T-helper 2 cell treated with Interferon-gamma antibody and Interleukin-4, amounts not matched to agents 100 ng/mL and 5 ng/mL, for 36 hours (primary cell): ENCODE measurements at regions not wholly inside any gene's neighbourhood (a gene's known extent, or its start where the extent isn't known, plus 50 kb on each side); places are given as distances from the start of the nearest gene placed in this dataset.
"Not testable (repeated sequence)": the region's sequence is repeated elsewhere in the genome, so short reads cannot be mapped to it uniquely, and the experiment has no call there.

Source experiments
- intact Hi-C: fragments of 100-400 bp; cut with micrococcal nuclease; formaldehyde crosslinking; loops from one replicate; pipeline ENCODE4 v1.15.1; 2023

DNA sequence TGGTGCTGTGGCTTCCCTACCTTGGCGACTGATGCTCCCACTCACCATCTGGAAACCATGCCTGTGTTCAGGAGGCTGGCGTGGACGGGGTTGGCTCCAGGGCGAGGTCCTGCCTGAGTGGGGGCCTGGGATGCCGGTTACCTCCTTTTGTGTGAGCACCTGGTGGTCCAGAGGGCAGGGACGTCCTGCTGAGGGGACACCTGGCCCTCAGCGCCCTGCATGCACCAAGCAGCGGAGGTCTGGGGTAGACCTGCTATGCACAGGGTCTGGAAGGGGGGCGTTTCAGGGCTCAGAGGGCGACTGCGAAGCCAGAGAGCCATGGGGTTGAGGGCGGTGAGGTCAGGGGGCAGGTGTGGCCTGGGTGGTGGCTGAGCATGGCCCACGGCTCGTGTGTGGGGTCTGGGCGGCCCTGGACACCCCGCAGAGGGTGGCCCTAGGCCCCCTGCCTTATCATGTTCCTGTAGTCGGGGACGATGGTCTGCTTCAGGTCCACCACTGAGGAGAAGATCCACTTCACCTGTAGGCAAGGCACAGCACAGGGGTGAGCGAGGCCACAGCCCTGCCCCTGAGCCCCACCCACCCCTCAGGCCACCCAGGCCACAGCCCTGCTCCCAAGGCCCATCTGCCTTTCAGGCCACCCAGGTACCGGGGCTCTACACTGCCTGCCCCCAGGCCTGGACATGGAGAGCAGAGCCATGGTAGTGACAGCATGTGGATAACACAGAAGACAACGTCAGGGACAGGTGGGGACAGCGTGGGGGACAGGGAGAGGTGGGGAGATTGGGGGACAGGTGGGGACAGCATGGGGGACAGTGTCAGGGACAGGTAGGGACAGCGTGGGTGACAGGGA lies 95.3 kb downstream of the TMEM121 start:
- intact Hi-C loops, result not testable (repeated sequence)

DNA sequence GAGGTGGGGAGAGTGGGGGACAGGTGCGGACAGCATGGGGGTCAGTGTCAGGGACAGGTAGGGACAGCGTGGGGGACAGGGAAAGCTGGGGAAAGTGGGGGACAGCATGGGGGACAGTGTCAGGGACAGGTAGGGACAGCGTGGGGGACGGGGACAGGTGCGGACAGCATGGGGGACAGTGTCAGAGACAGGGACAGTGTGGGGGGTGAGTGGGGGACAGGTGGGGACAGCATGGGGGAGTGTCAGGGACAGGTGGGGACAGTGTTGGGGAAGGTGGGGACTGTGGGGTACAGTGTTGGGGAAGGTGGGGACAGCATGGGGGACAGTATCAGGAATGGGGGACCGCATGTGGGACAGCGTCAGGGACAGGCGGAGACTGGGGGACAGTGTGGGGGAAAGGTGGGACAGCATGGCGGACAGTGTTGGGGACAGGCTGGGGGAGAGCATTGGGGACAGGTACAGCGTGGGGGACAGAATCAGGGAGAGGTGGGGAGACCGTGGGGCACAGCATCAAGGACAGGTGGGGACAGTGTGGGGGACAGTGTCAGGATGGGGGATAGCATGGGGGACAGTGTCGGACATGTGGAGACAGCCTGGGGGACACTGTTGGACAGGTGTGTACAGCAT lies 96.1 kb downstream of the TMEM121 start:
- intact Hi-C loops, result no loop called here

DNA sequence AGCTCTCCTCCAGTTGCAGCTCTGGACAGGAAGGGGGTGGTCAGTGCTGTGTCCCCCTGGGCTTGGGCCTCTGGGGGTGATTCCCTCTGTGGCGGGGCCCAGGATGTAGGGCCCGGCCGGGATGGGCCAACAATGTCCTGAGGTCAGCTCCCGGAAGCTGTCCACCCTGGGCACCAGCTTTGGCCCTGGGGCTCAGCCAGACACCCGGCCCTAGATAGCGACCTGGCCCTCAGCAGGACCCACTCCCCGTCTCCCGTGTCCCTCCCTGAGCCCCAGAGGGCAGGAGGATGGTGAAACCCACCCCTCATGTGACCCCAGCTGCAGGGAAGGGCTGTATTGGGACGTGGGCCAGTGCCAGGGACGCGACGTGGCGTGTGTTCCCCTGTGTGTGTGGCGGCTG lies 96.8 kb downstream of the TMEM121 start:
- intact Hi-C loops, result not testable (repeated sequence)

DNA sequence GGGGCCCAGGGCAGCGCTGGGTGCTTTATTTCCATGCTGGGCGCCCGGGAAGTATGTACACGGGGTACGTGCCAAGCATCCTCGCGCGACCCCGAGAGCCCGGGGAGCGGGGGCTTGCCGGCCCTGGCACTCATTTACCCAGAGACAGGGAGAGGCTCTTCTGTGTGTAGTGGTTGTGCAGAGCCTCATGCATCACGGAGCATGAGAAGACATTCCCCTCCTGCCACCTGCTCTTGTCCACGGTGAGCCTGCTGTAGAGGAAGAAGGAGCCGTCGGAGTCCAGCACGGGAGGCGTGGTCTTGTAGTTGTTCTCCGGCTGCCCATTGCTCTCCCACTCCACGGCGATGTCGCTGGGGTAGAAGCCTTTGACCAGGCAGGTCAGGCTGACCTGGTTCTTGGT lies 98.0 kb downstream of the TMEM121 start:
- intact Hi-C loops, result not testable (repeated sequence)

DNA sequence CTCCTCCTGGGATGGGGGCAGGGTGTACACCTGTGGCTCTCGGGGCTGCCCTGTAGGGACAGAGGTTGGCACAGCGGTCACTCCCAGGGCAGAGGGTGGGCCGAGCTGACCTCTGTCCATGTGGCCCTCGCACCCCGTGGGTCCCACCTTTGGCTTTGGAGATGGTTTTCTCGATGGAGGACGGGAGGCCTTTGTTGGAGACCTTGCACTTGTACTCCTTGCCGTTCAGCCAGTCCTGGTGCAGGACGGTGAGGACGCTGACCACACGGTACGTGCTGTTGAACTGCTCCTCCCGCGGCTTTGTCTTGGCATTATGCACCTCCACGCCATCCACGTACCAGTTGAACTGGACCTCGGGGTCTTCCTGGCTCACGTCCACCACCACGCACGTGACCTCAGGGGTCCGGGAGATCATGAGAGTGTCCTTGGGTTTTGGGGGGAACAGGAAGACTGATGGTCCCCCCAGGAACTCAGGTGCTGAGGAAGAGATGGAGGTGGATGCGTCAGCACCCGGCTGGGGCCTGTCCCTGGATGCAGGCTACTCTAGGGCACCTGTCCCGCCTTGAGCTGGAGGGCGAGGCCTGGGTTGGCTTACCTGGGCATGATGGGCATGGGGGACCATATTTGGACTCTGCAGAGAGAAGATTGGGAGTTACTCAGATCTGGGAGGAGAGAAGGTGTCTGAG lies 98.5 kb downstream of the TMEM121 start:
- intact Hi-C loops, result not testable (repeated sequence)

DNA sequence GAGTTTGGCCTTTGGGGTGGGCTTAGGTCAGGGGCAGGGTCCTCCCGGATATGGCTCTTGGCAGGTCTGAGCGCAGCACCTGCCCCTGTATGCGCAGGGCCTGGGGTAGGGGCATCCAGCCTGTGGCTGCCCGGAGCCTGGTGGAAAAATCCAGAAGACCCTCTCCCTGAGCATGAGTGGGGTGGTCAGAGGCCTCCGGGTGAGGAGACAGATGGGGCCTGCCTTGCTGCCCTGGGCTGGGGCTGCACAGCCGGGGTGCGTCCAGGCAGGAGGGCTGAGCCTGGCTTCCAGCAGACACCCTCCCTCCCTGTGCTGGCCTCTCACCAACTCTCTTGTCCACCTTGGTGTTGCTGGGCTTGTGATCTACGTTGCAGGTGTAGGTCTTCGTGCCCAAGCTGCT lies 99.1 kb downstream of the TMEM121 start:
- intact Hi-C loops, result not testable (repeated sequence)

DNA sequence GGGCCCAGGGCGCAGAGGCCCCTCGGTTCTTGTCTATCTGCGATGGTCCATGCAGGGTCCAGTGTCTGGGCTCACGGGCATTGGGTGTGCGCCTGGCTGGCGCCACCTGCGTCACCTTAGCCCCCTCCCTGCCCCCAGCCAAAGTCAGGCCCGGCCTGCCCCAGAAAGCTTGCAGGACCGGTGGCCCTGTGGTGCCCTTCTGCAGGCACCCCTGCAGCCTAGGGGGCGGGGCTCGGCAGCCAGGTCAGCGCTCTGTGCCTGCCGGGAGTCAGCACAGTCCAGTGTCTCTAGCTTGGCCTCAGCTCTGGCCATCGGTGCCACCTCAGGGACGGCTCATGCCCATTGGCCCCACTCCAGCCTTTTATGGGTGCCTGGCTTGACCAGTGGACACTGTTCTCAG lies 99.7 kb downstream of the TMEM121 start:
- intact Hi-C loops, result not testable (repeated sequence)

DNA sequence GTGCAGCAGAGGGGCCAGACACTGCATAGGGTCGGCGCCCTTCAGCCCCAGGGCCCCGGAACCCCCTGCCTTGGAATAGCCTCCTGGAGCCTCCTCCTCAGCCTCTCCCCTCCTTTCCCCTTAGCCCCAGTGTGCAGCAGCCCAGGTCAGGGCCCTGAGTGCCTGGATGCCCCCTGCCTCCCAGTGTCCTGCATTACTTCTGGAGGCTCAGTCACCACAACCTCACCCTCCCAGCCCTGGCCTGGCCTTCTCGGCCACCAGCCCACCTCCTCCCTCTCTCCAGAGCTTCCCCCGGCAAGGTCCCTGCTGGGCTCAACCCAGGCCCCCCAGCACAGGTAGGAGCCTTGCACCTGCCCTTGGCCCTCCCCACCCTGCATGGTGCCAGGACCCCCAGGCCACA lies 100.3 kb downstream of the TMEM121 start:
- intact Hi-C loops, result not testable (repeated sequence)

DNA sequence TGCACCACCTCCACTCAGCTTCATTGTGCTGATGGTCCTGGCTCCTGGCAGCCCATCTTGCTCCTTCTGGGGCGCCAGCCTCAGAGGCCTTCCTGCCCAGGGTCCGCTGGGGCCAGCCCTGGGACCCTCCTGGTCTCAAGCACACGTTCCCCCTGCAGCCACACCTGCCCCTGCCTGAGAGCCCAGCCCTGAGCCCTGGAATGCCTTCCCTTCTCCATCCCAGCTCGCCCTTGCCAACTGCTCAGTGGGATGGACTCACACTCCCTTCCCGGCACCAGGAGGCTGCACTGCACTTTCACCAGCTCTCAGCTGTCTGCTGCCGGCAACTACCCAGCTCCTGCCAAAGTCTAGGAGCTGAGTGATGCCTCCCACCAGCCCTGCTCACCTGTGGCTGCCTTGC lies 100.9 kb downstream of the TMEM121 start:
- intact Hi-C loops, result not testable (repeated sequence)

DNA sequence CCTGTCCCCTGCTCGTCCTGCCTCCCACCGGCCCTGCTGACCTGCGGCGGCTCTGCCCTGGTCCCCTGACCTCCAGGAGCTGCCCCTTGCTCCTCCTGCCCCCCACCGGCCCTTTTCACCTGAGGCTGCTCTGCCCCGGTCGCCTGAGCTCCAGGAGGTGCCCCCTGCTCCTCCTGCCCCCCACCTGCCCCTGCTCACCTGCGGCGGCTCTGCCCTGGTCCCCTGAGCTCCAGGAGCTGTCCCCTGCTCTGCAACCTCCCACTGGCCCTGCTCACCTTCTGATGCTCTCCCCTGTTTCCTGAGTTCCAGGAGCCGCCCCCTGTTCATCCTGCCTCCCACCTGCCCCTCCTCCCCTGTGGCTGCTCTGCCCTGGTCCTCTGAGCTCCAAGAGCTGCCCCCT lies 101.3 kb downstream of the TMEM121 start:
- intact Hi-C loops, result no loop called here

DNA sequence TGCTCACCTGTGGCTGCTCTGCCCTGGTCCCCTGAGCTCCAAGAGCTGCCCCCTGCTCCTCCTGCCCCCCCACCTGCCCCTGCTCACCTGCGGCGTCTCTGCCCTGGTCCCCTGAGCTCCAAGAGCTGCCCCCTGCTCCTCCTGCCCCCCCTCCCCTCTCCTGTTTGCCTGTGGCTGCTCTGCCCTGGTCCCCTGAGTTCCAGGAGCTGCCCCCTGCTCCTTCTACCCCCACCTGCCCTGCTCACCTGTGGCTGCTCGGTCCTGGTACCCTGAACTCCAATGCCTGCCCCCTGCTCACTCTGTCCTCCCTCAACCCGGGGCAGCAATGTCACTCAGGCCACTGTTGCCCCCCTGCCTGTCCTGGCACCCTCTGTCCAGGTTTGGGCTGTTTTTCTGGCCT lies 101.7 kb downstream of the TMEM121 start:
- intact Hi-C loops, result not testable (repeated sequence)

DNA sequence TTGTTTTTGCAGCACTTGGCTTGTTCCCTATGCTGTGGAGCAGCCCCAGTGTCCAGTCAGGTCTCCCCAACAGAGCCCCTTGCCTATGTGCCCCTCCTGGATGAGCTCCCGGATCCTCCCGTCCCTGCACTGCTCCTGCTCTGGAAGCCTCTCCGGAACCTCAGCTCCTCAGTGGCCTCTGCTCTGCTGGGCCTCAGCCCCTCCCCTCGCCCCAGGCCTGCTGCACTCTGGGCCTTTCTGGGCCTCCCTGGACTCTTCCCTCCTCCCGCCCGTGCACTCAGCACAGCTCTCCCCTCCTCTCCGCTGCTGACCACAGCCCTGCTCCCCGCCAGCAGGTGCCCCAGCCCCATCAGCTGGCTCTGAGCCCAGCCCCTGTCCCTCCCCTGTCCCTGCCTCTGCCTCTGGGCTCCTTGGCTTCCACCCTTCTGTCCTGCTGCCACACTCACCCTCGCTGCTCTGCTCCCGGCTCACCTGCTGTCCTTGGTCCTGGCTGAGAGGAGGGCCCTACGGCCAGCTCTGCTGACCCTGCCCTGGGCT lies 102.2 kb downstream of the TMEM121 start:
- intact Hi-C loops, result not testable (repeated sequence)

DNA sequence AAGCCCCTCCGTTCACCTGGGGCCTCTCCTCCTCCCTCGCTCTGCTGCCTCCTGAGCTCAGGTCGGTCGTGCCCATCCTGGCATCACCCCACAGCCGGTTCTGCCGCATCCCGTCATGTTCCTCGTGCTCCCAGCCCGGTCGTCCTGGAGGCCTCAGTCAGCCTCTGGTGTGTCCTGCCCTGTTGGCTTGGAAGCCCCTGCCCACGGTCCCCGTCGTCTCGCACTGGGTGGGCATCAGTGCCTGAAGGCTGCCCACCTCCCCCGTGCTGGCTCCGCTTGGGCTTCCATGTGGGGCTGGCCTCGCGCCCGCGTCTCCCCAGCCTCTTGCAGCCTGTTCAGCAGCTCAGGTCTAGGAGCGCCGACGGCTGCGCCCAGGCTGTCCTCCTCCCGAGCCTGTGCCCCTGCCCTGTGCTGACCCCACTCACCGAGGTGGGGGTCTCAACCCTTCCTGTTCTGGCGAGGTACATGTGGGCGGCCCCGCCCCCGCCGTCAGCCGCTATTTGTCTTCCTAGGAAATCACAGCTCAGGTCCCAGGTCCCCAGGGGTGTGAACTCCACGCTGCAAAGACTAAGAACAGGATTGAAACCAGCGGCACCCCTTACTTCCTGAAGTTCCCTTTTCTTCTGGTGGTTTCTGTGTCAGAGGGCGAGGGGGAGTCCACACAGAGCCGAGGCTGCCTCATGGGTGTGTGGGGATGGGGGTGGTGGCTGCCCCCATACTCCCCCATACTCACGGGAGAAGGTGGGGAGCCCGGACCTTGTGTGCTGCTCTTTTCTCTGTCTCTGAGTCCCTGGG lies 102.9 kb downstream of the TMEM121 start:
- intact Hi-C loops, result not testable (repeated sequence)

DNA sequence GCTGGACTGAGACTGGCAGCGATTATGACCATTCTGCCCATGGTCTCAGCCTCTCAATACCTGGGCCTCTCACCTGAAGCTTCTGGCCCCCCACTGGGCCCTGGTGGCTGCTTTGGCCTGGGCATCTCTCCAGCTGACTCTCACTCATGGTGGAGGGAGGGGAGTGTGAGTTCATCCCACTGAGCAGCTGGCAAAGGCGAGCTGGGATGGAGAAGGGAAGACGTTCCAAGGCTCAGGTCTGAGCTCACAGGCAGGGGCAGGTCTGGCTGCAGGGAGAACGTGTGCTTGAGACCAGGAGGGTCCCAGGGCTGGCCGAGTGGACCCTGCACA lies 103.5 kb downstream of the TMEM121 start:
- intact Hi-C loops, result no loop called here

DNA sequence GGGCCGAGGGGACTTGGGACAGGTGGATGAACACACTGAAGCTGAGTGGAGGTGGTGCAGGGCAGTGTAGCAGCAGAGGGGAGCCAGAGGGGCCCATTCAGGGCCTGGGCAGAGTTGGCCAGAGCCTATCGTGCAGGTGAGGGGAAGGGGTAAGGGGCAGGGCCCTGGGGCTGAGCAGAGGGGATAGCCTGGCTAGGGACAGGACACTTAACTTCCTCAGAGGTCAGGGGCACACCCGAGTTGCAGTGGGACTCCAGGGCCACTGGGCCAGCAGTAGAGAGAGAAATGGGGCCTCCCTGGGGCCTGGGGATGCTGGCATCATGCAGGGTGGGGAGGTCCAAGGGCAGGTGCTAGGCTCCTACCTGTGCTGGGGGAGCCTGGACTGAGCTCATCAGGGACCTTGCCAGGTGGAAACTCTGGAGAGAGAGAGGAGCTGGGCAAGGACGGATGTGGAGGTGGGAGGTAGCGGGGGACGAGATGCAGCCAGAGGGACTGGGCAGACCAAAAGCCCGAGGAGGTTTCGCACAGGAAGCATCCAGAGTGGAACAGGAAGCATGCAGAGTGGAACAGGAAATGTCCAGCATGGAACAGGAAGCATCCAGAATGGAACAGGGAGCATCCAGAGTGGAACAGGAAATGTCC lies 104.0 kb downstream of the TMEM121 start:
- intact Hi-C loops, result not testable (repeated sequence)

DNA sequence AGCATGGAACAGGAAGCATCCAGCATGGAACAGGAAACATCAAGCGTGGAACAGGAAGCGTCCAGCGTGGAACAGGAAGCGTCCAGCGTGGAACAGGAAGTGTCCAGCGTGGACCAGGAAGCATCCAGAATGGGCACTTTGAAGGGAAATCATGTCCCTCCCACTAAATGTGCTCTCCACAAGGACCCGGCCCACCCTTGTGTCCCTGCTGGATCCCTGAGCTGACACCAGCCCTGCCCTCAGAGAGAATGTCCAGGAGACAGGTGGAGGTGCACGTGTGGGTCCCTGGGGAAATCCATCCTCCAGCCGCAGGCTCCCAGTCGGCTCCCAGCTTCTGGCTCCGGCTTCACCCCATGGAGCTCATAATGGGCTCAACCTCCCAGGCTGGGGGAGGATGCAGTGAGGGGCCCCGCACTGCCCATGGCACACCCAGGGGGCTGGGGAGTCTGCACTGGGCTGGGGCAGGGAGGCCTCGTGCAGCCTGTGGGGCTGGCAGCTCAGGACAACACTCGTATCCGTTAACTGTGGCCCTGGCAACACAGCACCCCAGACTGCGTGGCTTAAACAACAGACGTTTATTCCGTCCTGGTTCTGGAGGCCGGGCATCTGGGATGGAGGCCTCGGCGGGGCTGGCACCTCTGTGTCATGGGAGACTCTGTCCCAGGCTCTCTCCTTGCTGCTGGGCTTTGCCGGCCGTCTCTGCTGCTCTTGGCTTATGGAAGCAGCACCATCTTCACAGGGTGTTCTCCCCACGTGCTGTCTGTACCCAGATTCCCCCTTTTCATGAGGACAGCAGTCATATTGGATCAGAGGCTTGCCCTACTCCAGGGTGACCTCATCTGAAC lies 104.8 kb downstream of the TMEM121 start:
- intact Hi-C loops, result not testable (repeated sequence)

DNA sequence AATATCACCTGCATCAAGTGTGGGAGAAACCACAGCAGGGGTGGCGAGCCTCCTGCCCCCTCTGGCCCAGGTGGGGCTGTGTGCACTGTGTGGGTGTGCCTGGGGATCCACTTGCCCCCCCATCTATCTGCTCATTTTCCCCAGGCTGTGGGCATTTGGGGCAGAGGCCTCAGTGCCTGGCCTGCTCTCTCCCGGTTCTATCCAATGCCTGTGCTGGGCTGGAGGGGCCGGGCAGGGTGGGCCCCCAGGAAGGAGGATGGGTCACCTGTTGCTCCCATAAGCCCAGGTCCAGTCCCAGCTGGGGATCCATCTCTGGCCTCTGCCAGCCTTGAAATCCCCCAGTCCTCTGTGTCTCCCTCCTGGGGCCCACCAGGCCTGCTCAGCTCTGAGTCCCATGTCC lies 105.6 kb downstream of the TMEM121 start:
- intact Hi-C loops, result no loop called here

DNA sequence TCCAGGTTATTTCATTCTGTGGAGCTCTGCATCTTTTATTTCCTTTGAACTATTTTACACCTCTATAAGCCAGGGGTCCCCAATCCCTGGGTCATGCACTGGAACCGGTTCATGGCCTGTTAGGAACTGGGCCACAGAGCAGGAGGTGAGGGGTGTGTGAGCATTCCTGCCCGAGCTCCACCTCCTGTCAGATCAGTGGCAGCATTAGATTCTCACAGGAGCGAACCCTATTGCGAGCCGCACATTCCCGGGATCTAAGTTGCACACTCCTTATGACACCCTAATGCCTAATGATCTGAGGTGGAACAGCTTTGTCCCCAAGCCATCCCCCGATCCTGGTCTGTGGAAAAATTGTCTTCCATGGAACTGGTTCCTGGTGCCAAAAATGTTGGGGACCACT lies 107.2 kb downstream of the TMEM121 start:
- intact Hi-C loops, result not testable (repeated sequence)

DNA sequence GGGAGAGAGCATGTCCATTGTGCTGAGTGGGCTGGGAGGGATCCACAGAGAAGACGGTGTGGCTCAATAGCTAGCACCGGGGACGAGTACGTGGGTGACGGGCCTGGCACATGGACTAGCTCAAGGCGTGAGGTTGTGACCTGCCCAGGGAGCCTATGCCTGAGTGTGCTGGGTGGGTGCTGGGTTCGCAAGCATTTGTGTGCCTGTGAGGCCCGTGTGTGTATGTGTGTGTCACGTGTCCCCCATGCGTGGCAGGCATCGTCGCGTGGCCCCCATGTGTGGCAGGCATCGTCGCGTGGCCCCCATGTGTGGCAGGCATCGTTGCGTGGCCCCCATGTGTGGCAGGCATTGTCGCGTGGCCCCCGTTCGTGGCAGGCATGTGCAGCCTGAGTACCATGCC lies 109.2 kb downstream of the TMEM121 start:
- intact Hi-C loops, result no loop called here

DNA sequence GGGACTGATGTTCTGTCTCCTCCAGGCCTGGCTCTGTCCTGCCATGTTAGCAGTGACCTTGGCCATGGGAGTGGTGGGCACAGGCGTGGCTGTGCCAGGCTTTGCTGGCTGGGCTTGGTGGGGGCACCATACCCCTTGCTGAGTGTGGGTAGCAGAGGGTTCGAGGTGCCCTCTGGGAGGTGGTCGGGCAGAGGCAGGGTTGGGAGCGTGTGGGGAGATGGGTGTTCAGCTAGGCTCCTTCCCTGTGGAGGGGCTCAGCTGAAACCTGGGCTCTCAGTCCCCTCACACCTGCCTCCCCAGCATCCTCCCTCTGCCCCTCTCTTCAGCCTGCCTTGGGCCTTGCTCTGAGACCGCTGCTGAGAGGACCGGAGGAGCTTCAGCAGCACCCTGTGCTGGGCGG lies 109.6 kb downstream of the TMEM121 start:
- intact Hi-C loops, result not testable (repeated sequence)
